Motor neuron (in vitro differentiated cells): ENCODE measurements at regions not wholly inside any gene's neighbourhood (a gene's known extent, or its start where the extent isn't known, plus 50 kb on each side); places are given as distances from the start of the nearest gene placed in this dataset.
"Not testable (repeated sequence)": the region's sequence is repeated elsewhere in the genome, so short reads cannot be mapped to it uniquely, and the experiment has no call there.

Experiments
- ATAC-seq, 8 experiments: fragments of 200-7000 bp; cut with Tn5 transposase; replicated peaks in 6 of 8; 2 replicates each; pipeline ENCODE4 v1.8.0; 2021; ENCODE audit warnings: mild to moderate bottlenecking in 8 of 8, moderate library complexity in 8 of 8
- H3K27ac ChIP-seq, 2 donors: fragments of 250-450 bp; sonication (Bioruptor Pico); 2 replicates each; pipeline ENCODE4 v1.9.0; 2021; ENCODE audit warnings: antibody characterized with exemption in 2 of 2, mild to moderate bottlenecking in 2 of 2, moderate library complexity in 1 of 2
- H3K4me1 ChIP-seq, 2 donors: fragments of 250-450 bp; sonication (Bioruptor Pico); replicated peaks in 1 of 2; 2 replicates each; pipeline ENCODE4 v1.6.1; 2021; ENCODE audit warnings: antibody characterized with exemption in 2 of 2, mild to moderate bottlenecking in 2 of 2, moderate library complexity in 1 of 2
- H3K4me3 ChIP-seq, 5 donors: fragments of 250-450 bp; sonication (Bioruptor Pico); 2 replicates each; pipeline ENCODE4 v1.9.0; 2021; ENCODE audit warnings: antibody characterized with exemption in 5 of 5, mild to moderate bottlenecking in 5 of 5, moderate library complexity in 4 of 5
- WGBS, 10 experiments: fragments of 450-650 bp; shearing (Covaris generic); methylation state at CpG; one replicate each; pipeline ENCODE4 v1.0.0; 2022; 5-methylcytosine and 5-hydroxymethylcytosine counted together
- in situ Hi-C, 9 experiments: fragments of 400-800 bp; cut with MboI; loops; one replicate each; pipeline ENCODE4 v1.15.0; 2021; ENCODE audit warnings: low sequenced_read_pairs in 9 of 9, low pct_unique_long_range_greater_than_20kb in 2 of 9; ENCODE audit not compliant: unreplicated experiment in 9 of 9

GRCh38 chr20:51134405-51134804 lies 111.5 kb upstream of the KCNG1 start:
- in situ Hi-C loops, result no loop called here
- H3K27ac ChIP-seq, result no peak overlapping the region
- peak in 1 of 8 experiments; percentile 19 for ATAC-seq
- WGBS, 10 experiments, result 29 to 85% (median 75%) methylated on average over 3 to 6 of the region's 6 CpGs; no CpG with 5 or more reads in 1 of the 10 experiments
- no peak overlapping the region for H3K4me3 ChIP-seq
- no peaks in the 10 kb centered on the region for H3K4me1 ChIP-seq

DNA sequence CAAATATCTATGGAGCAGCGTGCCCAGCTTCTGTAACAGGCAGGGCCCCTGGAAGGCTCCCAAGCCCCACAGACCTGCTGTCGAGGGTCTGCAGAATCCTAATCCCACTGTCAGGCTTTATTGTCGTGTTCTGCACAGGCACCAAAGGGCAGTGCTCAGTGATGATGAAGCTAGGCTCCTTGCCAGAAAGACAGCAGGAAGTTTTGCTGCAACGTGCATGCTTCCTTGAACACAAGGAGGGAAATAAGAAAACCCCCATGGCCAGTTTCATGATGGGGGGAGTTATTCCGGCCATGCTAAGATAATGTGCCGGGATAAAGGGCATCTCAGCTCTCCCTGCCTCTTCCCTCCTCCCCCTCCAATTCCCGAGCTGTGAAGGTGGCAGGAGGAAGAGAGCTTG lies 109.4 kb upstream of the KCNG1 start:
- in situ Hi-C loops, result no loop called here
- no peak overlapping the region for H3K27ac ChIP-seq
- 0 to 80% (median 51%) methylated on average over 1 to 5 of the region's 7 CpGs; no CpG with 5 or more reads in 3 of the 10 experiments for WGBS, 10 experiments
- H3K4me3 ChIP-seq, result no peak overlapping the region
- ATAC-seq, result peak in 1 of 8 experiments; percentile 24
- peaks cover 3 to 4% of the 10 kb centered on the region in 2 donors for H3K4me1 ChIP-seq

DNA sequence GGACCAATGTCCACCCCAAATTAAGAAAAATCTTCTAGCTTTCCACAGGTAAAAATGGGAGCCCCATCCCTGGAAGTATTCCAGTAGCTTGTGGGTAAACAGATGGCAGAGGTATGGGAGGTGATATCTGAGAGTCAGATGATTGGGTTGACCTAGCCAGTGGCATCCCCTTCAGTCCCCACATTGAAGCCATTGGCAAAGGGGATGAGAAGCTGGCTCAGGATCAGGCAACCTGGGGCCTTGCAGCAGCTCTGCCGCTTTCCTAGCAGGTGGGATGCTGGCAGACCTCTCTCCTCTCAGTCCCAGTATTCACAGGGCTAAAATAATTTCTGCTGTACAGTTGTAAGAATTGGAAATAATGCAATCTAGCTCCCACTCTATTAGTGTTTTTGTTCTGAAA lies 108.9 kb upstream of the KCNG1 start:
- no peak for ATAC-seq
- H3K4me1 ChIP-seq, result peaks cover 3 to 4% of the 10 kb centered on the region in 2 donors
- WGBS, 10 experiments, result 100% methylated on average over 1 of the region's 1 CpG; no CpG with 5 or more reads in 7 of the 10 experiments
- in situ Hi-C loops, result no loop called here
- H3K27ac ChIP-seq, result no peak overlapping the region
- H3K4me3 ChIP-seq, result no peak overlapping the region

- ATAC-seq, result no peak
- H3K4me3 ChIP-seq, result no peak overlapping the region
- H3K4me1 ChIP-seq, result peaks cover 3 to 4% of the 10 kb centered on the region in 2 donors
- H3K27ac ChIP-seq, result no peak overlapping the region
- WGBS, 10 experiments, result 73 to 93% (median 82%) methylated on average over 1 to 5 of the region's 7 CpGs; no CpG with 5 or more reads in 4 of the 10 experiments
- in situ Hi-C loops, result no loop called here
Observed at GRCh38 chr20:51129147-51129776, 106.4 kb upstream of the KCNG1 start.

DNA sequence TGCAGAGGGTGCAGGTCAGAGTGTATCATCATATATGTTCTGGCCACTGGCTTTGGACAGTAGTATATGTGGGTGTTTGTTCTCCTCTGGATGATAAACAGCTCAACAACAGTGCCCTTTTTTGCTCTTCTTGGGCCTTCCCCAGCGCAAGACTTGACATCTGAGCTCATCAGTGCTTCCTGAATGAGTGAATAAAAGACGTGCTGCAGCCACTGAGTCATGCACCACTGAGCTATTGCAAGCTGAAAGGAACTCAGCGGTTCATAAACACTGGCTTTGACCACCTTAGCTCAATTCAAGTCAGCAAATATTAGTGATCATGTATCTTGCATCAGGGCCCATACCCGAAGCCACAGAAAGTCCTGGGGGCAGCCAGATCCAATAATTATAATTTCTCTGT lies 105.3 kb upstream of the KCNG1 start:
- Histone ChIP-seq H3K27ac (no peak overlapping the region), H3K4me3 (no peak overlapping the region), H3K4me1 (peaks cover 3 to 7% of the 10 kb centered on the region in 2 donors)
- in situ Hi-C loops, result no loop called here
- peak in 6 of 8 experiments; percentile 58 to 94 (median 90) for ATAC-seq
- 0 to 100% (median 34%) methylated on average over 1 to 4 of the region's 4 CpGs for WGBS, 10 experiments

- no peak for ATAC-seq
- 80 to 100% (median 92%) methylated on average over 1 to 4 of the region's 4 CpGs; no CpG with 5 or more reads in 3 of the 10 experiments for WGBS, 10 experiments
- Histone ChIP-seq H3K4me1 (peaks cover 3 to 10% of the 10 kb centered on the region in 2 donors), H3K27ac (no peak overlapping the region), H3K4me3 (no peak overlapping the region)
- in situ Hi-C loops, result no loop called here
Observed at GRCh38 chr20:51127713-51128112, 104.8 kb upstream of the KCNG1 start.

- WGBS, 10 experiments, result 60 to 94% (median 71%) methylated on average over 1 to 3 of the region's 3 CpGs; no CpG with 5 or more reads in 3 of the 10 experiments
- in situ Hi-C loops, result no loop called here
- peaks cover 3 to 19% of the 10 kb centered on the region in 2 donors for H3K4me1 ChIP-seq
- no peak for ATAC-seq
- H3K27ac ChIP-seq, result no peak overlapping the region
- no peak overlapping the region for H3K4me3 ChIP-seq
Observed at GRCh38 chr20:51126337-51126736, 103.4 kb upstream of the KCNG1 start.

- 28 to 95% (median 81%) methylated on average over 1 to 4 of the region's 4 CpGs; no CpG with 5 or more reads in 2 of the 10 experiments for WGBS, 10 experiments
- ATAC-seq, result no peak
- in situ Hi-C loops, result no loop called here
- peaks cover 9 to 25% of the 10 kb centered on the region in 2 donors for H3K4me1 ChIP-seq
- no peak overlapping the region for H3K27ac ChIP-seq
- H3K4me3 ChIP-seq, result no peak overlapping the region
Observed at GRCh38 chr20:51125780-51126179, 102.9 kb upstream of the KCNG1 start.

- in situ Hi-C loops, result no loop called here
- no peak overlapping the region for H3K27ac ChIP-seq
- H3K4me1 ChIP-seq, result peaks cover 12 to 29% of the 10 kb centered on the region in 2 donors
- WGBS, 10 experiments, result 50 to 100% (median 84%) methylated on average over 1 to 5 of the region's 5 CpGs; no CpG with 5 or more reads in 2 of the 10 experiments
- H3K4me3 ChIP-seq, result no peak overlapping the region
- no peak for ATAC-seq
Observed at GRCh38 chr20:51125105-51125504, 102.2 kb upstream of the KCNG1 start.

- H3K4me3 ChIP-seq, H3K27ac ChIP-seq, in situ Hi-C loops, ATAC-seq: not testable (repeated sequence)
- H3K4me1 ChIP-seq, result peaks cover 10 to 29% of the 10 kb centered on the region in 2 donors
- WGBS, 10 experiments, result 67 to 100% methylated on average over 1 of the region's 1 CpG; no CpG with 5 or more reads in 8 of the 10 experiments
Observed at GRCh38 chr20:51123887-51124286, 101.0 kb upstream of the KCNG1 start.

DNA sequence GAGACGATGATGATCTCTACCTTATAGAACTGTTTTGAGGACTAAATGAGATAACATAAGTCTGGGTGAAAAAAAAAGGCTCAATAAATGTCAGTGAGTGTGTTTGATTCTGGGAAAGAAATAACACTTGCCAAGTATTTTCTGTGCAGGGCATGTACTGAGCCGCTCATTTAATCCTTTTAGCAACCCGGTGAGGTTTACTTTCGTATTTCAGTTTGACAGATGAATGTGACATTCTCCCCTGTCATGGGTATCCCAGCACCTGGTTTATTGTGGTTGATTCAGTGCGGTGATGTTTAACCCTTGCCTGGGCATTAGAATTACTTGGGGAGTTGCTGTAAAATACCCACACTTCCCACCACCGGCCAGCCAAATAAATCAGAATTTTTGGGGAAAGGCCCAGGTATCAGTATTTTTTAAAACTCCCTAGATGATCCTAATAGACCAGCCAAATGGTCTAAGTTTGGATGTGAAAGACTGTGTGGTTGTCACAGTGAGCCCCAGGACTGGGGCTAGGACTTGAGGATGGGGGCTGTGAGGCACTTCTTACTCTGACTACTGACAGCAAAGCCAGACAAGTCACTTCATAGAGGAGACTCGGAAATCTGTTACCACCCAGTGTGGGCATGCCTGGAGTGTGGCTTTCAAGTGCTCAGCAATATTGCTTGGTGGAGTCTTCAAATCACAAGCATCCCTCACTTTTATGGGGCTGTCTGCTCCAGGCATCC lies 100.2 kb upstream of the KCNG1 start:
- ATAC-seq, result peak in 3 of 8 experiments; percentile 24 to 61 (median 25)
- Histone ChIP-seq H3K4me1 (peaks cover 10 to 28% of the 10 kb centered on the region in 2 donors), H3K27ac (no peak overlapping the region), H3K4me3 (no peak overlapping the region)
- 0 to 84% (median 54%) methylated on average over 2 to 5 of the region's 7 CpGs; no CpG with 5 or more reads in 1 of the 10 experiments for WGBS, 10 experiments
- in situ Hi-C loops, result no loop called here

DNA sequence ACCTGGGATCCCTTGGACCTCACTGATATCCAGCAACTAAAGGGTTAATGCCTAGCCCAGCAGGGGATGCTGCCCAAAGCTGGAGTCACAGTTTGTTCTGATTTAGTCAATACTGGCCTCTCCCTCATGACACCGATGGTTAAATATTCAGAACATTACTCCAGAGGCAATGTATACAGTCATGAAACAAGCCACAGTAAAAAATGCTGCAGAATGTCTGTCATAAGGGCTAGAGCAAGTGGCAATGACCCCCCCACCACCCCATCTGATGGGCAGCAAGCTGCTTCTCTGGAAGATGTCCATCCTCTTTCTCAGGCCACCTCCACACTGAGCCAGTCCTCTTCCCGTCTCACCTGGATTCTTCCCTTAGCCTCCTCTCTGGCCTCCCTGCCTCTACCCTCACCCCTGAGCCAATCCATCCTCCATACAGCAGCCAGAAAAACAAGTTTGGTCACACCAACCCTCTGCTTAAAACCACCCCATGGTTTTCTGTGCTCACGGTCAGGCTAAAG lies 99.0 kb upstream of the KCNG1 start:
- ATAC-seq, result peak in 1 of 8 experiments; percentile 62
- H3K4me3 ChIP-seq, result no peak overlapping the region
- no peak overlapping the region for H3K27ac ChIP-seq
- WGBS, 10 experiments, result 0 to 65% (median 17%) methylated on average over 1 to 3 of the region's 3 CpGs; no CpG with 5 or more reads in 1 of the 10 experiments
- in situ Hi-C loops, result no loop called here
- peaks cover 15 to 28% of the 10 kb centered on the region in 2 donors for H3K4me1 ChIP-seq

DNA sequence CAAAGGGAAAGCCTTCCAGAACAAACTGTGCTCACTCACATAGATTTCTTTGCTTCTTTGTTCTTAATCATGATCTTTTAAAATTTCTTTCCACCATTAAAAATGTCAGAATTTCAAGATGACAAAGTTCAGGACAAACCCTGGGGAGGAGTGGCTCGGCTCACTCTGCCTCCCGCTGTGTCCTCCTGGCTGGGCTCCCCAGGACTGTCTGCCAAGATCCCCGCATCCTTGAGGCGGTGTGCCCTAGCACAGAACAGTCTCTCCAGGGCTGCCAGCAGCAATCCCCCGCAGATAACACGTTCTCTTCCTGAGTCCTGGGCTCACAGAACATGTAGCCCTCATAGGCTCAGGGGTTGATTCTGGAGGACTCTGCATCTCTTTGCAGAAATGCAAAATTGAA lies 98.4 kb upstream of the KCNG1 start:
- no peak overlapping the region for H3K4me3 ChIP-seq
- H3K27ac ChIP-seq, result no peak overlapping the region
- in situ Hi-C loops, result no loop called here
- ATAC-seq, result peak in 1 of 8 experiments; percentile 13
- H3K4me1 ChIP-seq, result peaks cover 20 to 32% of the 10 kb centered on the region in 2 donors
- 20 to 57% (median 44%) methylated on average over 2 to 6 of the region's 6 CpGs; no CpG with 5 or more reads in 5 of the 10 experiments for WGBS, 10 experiments
